ENCODE measurements at regions not wholly inside any gene's neighbourhood (a gene's known extent, or its start where the extent isn't known, plus 50 kb on each side); places are given as distances from the start of the nearest gene placed in this dataset.
"Not testable (repeated sequence)": the region's sequence is repeated elsewhere in the genome, so short reads cannot be mapped to it uniquely, and the experiment has no call there.

DNA sequence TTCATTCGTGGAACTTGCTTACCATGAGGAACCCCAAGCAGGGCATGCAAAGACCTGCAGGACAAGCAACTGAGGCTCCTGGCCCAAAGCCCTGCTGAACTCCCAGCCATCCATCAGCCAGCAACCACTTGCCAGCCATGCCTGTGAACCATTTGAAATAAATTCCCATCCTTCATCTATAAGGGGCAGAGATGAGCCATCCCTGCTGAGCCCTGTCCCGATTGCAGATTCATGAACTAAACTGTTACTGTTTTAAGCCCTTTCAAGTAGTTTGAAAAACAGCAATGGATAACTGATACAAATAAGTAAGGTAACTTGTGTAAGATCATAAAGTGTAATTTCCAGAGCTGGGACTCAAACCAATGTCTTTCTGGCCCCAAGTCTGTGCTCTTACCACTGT lies 114.4 kb upstream of the WSCD1 start:
- no peak for DNase-seq (ENCODE audit: low spot score)

DNA sequence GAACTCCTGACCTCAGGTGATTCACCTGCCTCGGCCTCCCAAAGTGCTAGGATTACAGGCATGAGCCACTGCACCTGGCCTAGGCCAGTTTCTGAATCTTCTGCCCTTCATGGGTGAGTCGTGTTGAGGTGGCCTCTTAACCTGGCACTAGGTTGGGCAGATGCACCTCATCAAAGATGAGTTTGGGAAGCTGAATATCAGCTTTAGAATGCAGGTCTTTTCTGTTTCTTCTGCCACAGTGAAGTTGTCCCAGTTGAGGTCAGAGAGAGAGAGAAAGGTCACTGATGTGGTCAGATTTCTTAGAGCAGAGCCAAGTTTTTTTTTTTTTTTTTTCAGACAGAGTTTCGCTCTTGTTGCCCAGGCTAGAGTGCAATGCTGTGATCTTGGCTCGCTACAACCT lies 111.3 kb upstream of the WSCD1 start:
- no peak for DNase-seq (ENCODE audit: low spot score)

DNA sequence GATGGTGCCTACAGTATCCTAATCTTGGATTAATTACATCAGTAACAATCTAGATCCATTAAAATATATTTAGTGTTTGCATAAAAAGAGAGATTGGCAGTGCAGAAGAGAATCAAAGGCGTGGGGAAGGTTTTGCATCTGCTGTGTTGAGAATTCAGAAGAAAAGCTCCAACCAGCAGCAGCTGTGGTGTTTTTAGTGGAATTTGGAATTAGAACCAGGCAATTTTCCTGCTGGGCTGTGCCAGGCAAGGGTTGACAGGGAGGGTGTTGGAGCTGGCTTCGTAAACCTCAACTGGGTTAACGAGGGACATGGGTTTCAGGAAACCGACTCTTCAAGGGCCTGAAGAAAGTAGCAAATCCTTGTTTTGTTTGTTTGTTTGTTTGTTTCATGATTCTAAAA lies 107.8 kb upstream of the WSCD1 start:
- no peak for DNase-seq (ENCODE audit: low spot score)

DNA sequence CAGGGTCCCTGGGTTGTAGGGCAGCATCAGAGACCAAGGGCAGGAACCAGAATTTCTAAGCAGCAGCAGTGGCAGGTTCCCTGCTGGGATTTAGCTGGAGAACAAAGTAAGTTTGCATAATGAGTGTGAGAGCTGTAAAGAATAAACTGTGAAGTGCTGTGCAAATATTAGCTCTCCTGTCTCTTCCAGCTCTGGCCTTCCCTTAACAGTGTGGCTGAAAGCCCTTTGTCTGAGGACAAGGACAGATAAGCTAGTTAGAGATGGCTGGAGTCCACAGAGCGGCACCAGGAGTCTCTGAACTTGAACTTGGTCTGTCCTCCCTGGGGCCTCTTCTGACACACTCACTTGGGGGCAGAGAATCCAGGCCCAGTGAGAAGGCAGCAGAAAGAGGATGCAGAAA lies 98.2 kb upstream of the WSCD1 start:
- no peak for DNase-seq (ENCODE audit: low spot score)

DNA sequence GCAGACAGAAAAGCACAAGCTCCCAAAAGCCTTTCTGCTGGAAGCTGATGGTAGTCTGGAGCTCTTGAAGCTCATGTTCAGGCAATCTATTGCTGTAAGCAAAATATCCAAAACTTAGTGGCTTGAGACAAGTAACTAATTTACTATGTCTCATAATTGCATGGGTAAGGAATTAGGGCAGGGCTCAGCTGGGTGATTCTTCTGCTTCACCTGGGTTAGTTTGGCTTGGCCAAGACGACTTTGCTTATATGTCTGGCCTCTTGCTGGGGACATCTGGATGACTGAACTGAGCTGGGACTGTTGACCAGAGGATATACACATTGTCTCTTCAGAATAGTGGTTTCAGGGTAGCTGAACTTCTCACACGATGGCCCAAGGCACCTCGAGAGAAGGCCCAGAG lies 96.8 kb upstream of the WSCD1 start:
- no peak for DNase-seq (ENCODE audit: low spot score)

DNA sequence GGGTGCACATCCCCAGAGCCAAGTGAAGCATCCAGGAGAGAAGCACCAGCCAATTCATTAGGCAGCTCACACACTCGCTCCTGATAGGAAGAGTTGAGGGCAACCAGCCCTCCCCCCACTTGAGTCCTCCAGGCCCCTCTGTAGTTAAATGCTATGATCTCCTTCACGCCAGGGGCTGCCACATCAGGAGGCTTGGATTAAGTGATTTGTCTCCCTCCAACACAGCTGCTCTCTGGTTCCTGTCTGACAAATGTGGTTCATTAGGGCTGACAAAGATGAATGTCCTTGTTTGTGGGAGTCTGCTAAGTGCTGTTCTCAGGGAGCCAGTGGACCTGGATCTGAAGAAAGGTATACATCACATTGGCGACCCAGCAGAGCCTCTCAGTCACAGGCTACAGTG lies 94.5 kb upstream of the WSCD1 start:
- no peak for DNase-seq (ENCODE audit: low spot score)

DNA sequence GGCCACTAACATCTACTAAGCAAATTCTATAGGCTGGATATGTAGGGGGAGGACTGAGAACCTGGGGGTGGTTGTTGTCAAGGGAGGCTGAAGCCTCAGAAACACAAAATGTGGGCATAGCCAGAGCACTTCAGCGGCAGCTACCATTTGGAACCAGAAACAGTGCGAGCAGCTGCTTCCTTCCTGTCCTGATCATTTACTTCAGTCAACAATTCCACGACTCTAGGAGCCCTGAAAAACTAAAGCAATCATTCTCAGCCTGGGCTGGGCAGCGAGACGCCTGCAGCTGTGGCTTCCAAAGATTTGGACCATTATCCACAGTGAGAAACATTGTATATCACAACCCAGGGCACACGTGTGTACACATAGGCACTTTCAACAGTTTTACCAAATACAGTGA lies 93.9 kb upstream of the WSCD1 start:
- DNase-seq (ENCODE audit: low spot score): no peak

DNA sequence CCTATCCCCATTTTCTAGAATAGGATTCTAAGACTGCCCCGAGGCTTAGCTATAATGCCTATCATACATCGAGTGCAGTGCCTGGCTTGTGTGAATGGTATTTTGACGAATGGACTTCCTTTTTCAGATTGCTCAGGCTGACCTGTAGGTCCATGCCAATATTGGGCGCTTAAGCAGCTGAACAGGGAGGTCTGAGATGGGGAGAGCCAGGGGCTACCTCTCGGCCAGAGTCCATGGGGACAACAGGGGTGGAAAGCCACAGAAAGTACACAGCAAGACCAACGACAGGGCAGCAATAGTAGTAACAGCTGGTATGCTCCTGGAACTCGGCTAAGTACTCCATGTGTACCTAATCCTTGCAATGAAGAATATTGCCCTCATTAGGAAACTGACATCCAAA lies 91.7 kb upstream of the WSCD1 start:
- DNase-seq (ENCODE audit: low spot score): no peak

DNA sequence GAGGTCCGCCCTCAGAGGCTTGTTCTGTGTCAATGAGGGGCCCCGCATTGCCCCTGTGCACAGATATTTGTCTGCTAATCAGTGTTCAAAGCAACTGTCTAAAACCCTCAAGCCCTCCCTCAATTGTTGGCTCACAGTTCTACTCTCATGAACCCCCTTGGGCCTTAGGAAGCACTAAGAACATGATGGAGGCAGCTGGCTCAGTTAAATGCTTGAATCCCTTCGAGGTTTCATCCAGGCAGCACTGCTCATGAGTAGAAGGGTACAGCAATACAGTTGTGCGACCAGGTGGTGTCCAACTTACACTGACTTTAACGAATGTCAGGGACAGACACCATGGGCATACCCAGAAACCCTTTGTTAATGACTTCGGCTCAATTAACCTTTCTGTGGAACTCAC lies 89.2 kb upstream of the WSCD1 start:
- DNase-seq (ENCODE audit: low spot score): no peak

DNA sequence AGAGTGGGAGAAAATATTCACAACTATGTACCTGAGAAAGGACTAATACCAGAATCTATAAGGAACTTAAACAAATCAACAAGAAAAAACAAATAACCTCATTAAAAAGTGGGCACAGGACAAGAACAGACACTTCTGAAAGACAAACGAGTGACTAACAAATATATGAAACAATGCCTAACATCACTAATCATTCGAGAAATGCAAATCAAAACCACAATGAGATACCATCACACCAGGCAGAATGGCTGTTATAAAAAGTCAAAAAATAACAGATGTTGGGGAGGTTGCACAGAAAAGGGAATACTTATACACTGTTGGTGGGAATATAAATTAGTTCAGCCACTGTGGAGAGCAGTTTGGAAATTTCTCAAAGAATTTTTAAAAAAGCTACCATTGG lies 83.5 kb upstream of the WSCD1 start:
- no peak for DNase-seq (ENCODE audit: low spot score)

DNA sequence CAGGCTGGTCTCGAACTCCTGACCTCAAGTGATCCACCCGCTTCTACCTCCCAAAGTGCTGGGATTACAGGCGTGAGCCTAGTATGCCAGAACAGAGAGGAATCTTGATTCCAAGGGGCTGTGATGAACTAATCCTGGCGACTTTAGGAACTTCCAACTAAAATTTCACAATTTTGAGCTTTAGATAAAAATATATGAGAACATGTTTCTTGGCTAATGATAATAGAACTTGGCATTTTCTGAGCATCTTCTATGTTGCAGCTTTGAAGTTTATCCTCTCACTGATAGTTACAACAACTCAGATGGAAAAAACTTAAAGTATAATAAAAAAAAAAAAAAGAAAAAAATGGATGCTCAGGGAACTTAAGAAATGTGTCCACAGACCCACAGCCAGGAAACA lies 69.8 kb upstream of the WSCD1 start:
- no peak for DNase-seq (ENCODE audit: low spot score)

DNA sequence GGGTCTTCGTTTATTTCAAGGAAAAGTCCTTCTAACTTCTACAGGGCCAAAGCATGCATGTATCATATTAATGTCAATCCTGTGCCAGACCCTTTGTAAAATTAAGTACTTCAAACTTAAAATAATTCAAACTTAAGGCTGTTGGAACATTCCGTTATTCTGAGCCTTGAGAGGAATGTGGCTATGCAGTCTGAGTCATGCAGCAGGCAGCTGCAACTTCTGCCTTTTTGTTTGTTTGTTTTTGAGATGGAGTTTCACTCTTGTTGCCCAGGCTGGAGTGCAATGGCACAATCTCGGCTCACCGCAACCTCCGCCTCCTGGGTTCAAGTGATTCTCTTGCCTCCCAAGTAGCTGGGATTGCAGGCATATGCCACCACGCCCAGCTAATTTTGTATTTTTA lies 67.0 kb upstream of the WSCD1 start:
- not testable (repeated sequence) for DNase-seq (ENCODE audit: low spot score)

DNA sequence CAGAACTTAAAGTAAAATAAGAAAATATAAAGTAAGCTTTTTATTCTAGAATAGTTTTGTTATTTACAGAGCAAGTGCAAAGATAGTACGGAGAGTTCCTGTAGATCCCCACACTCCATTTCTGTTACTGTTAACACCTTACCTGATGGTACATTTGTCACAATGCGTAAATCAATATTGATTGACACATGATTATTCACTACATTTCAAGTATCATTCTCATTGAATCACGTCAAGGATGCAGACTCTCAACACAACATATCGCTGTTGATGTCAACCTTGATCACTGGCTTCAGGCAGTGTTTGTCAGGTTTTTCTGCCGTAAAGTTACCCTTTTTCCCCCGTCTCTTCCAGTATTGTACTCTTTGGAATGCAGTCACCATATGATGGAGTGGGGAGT lies 64.2 kb upstream of the WSCD1 start:
- DNase-seq (ENCODE audit: low spot score): no peak

DNA sequence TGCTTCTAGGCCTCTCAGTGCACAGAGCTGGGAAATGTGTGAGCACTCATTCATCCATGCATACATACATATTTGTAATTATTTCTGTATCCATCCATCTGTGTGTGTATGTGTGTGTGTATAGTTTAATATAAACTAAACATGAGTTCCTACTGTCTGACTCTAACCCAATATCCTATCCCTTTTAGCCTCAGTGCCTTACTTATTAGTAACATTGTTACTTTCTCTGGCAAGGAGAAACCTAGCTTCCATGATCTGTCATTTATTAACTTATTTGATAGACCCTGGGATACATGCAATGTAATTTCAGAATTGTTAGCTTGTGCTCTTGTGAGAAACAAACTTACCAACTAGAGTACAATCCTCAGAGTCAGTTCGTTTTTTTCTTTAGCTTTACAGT lies 59.0 kb upstream of the WSCD1 start:
- DNase-seq (ENCODE audit: low spot score): no peak

DNA sequence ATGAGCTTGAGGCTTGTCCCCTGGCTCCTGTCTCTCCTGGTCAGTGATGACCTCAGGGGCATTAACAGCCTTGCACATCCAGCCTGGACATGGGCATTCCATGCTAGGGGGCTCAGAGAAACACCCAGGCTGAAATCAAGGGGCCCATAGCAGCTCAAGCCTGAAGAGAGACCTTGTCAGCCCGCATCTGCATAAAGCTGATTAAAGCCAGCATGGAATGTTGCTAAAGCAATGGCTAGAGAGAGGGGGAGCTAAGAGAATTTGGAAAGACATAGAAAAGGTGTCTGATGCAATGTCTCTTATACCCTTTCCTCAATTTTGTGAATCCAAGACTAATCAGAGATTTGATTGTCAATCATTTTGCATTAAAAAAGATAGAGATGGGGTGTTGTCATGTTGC lies 51.4 kb upstream of the WSCD1 start:
- DNase-seq (ENCODE audit: low spot score): no peak

DNA sequence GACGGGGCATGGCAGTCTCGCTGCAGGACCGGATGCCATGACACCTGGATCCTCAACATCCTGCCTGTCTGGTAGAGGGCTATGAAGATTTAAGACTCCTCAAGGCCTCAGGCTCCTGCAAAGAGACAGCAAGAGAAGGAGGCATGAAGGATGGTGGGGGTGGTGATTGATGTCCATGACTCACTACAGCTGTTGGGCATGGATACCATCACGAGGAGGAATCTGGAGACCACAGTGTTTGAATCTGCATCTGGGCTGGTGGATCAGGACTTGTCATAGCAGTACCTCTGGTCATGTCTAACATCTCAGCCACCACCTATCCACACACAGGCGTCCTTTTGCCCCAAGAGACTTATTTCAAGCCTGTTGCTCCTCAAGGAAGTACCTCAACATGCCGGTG lies 50.2 kb upstream of the WSCD1 start:
- no peak for DNase-seq (ENCODE audit: low spot score)

DNA sequence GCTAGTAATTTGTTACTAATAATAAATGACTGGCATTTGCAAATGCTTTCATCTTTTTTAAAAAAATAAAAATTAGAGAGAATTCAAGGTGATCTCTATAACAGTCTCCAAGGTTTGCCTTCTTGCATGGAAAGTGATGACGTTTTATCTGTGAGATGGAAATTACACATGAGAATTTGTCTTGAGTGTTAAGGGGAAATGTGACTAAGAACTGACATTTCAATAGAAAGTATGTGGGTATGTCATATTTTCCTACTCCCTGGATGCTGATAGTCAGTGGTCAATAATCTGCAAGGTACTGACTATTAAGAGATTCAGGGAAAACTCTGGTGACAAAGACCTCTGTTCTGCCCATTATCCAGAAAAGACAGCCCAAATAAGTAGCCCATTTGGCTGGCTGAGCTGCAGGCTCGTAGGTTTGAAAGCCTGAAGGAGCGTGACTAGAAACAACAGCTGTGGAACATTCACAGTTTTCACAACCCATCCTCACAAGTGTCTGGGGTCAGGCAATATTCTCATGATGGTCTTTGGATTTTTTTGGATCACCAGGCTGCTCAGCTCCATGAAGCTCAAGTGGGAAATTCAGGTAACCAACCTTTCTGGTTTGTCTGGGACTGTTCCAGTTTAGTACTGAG lies 49.7 kb upstream of the WSCD1 start:
- DNase-seq (ENCODE audit: low spot score): no peak

All from germinal center (tissue), 1 donor.